GM18868 (cell line): ENCODE measurements at regions not wholly inside any gene's neighbourhood (a gene's known extent, or its start where the extent isn't known, plus 50 kb on each side); places are given as distances from the start of the nearest gene placed in this dataset.
"Not testable (repeated sequence)": the region's sequence is repeated elsewhere in the genome, so short reads cannot be mapped to it uniquely, and the experiment has no call there.

Source experiments
- ATAC-seq: cut with Tn5 transposase; IDR thresholded peaks from one replicate; pipeline ENCODE4 v1.9.1; 2021; ENCODE audit warnings: mild to moderate bottlenecking, moderate library complexity; ENCODE audit not compliant: unreplicated experiment

- ATAC-seq, result no peak
Observed at GRCh38 chr1:30660241-30660640, 63.1 kb downstream of the MATN1 start.

- no peak for ATAC-seq
Observed at GRCh38 chr1:30659702-30660101, 63.7 kb downstream of the MATN1 start.

- ATAC-seq, result not testable (repeated sequence)
Observed at GRCh38 chr1:30658375-30658774, 65.0 kb downstream of the MATN1 start.

- no peak for ATAC-seq
Observed at GRCh38 chr1:30658014-30658336, 65.4 kb downstream of the MATN1 start.

- no peak for ATAC-seq
Observed at GRCh38 chr1:30657131-30658013, 66.0 kb downstream of the MATN1 start.

- ATAC-seq, result no peak
Observed at GRCh38 chr1:30656171-30656940, 67.0 kb downstream of the MATN1 start.

GRCh38 chr1:30655672-30656071 is 67.7 kb downstream of the MATN1 start:
- ATAC-seq, result no peak

- no peak for ATAC-seq
Observed at GRCh38 chr1:30654188-30654587, 69.2 kb downstream of the MATN1 start.

GRCh38 chr1:30652152-30652841 is 71.1 kb downstream of the MATN1 start:
- no peak for ATAC-seq

- ATAC-seq, result not testable (repeated sequence)
Observed at GRCh38 chr1:30651395-30651794, 72.0 kb downstream of the MATN1 start.

- no peak for ATAC-seq
Observed at GRCh38 chr1:30650968-30651320, 72.4 kb downstream of the MATN1 start.

GRCh38 chr1:30650038-30650967 is 73.1 kb downstream of the MATN1 start:
- ATAC-seq, result no peak

GRCh38 chr1:30649321-30649991 is 73.9 kb downstream of the MATN1 start:
- no peak for ATAC-seq

- no peak for ATAC-seq
Observed at GRCh38 chr1:30648408-30649000, 74.9 kb downstream of the MATN1 start.

GRCh38 chr1:30645807-30646206 is 77.6 kb downstream of the MATN1 start:
- ATAC-seq, result no peak

- ATAC-seq, result no peak
Observed at GRCh38 chr1:30642391-30643120, 80.8 kb downstream of the MATN1 start.

GRCh38 chr1:30641572-30642353 is 81.6 kb downstream of the MATN1 start:
- ATAC-seq, result no peak

- ATAC-seq, result no peak
Observed at GRCh38 chr1:30639881-30640452, 83.4 kb downstream of the MATN1 start.
